ENCODE measurements at regions not wholly inside any gene's neighbourhood (a gene's known extent, or its start where the extent isn't known, plus 50 kb on each side); places are given as distances from the start of the nearest gene placed in this dataset.

- no peak for TF ChIP-seq CTCF (IDR thresholded peaks at IDR 0.05)
- no peak for TF ChIP-seq POLR2A (IDR thresholded peaks at IDR 0.05)
These were observed 647.0 kb upstream of the SGO1 start for GRCh38 chr3:20832963-20833362.

All from testis (tissue), 2 donors.